Transverse colon (tissue), 4 donors: ENCODE measurements at regions not wholly inside any gene's neighbourhood (a gene's known extent, or its start where the extent isn't known, plus 50 kb on each side); places are given as distances from the start of the nearest gene placed in this dataset.

Experiments
- DNase-seq: peaks from one replicate; pipeline ENCODE4 v3.0.0-alpha.2; 2019
- H3K27ac ChIP-seq, 4 donors: fragments of 200-600 bp; sonication (generic); 2 replicates each; pipeline ENCODE4 v1.5.1; 2016 to 2018; ENCODE audit warnings: inconsistent platforms in 4 of 4
- H3K27me3 ChIP-seq: fragments of 200-600 bp; sonication (generic); 2 replicates; pipeline ENCODE4 v1.5.1; 2017; ENCODE audit warnings: inconsistent platforms
- H3K36me3 ChIP-seq, 4 donors: fragments of 200-600 bp; sonication (generic); 2 replicates each; pipeline ENCODE4 v1.5.1; 2017 to 2019; ENCODE audit warnings: inconsistent platforms in 4 of 4
- H3K4me1 ChIP-seq, 4 donors: fragments of 200-600 bp; sonication (generic); 2 replicates each; pipeline ENCODE4 v1.5.1; 2017 to 2020; ENCODE audit warnings: inconsistent platforms in 4 of 4
- H3K4me3 ChIP-seq, 4 donors: fragments of 200-600 bp; sonication (generic); 1 replicate in 1 of 4; 2 replicates in 3 of 4; pipeline versions ENCODE4 v1.5.1 to v1.6.1; 2017 to 2019; ENCODE audit warnings: inconsistent platforms in 4 of 4
- H3K9me3 ChIP-seq, 2 donors: fragments of 200-600 bp; sonication (generic); 2 replicates each; pipeline ENCODE4 v1.5.1; 2017 to 2019; ENCODE audit warnings: inconsistent platforms in 2 of 2
- CTCF ChIP-seq, 5 experiments: fragments of 200-600 bp in 3 of 5; fragments of 450-650 bp in 2 of 5; sonication (generic) in 3 of 5; IDR thresholded peaks; 1 replicate in 2 of 5; 2 replicates in 3 of 5; pipeline ENCODE4 v1.5.1; 2016 to 2017; ENCODE audit warnings: antibody characterized with exemption in 5 of 5, inconsistent platforms in 3 of 5, mild to moderate bottlenecking in 2 of 5, moderate library complexity in 1 of 5
- EP300 ChIP-seq: sonication (generic); formaldehyde crosslinking; IDR thresholded peaks from one replicate; pipeline ENCODE4 v1.6.1; 2017; ENCODE audit warnings: antibody characterized with exemption, low read depth
- POLR2A ChIP-seq: fragments of 450-650 bp; IDR thresholded peaks from one replicate; pipeline ENCODE4 v1.6.1; 2016; ENCODE audit warnings: antibody characterized with exemption, mild to moderate bottlenecking, moderate library complexity
- POLR2AphosphoS5 ChIP-seq, 3 donors: sonication (generic); formaldehyde crosslinking; IDR thresholded peaks; one replicate each; pipeline ENCODE4 v1.6.1; 2016; ENCODE audit warnings: antibody characterized with exemption in 3 of 3
- WGBS, 2 donors: methylation state at CpG; one replicate each; pipeline ENCODE4 v1.1.5; 2018; ENCODE audit warnings: low coverage in 1 of 2; 5-methylcytosine and 5-hydroxymethylcytosine counted together
- in situ Hi-C, 4 donors: fragments of 200-750 bp; cut with MboI; loops; one replicate each; pipeline versions ENCODE4 v1.15.0 to v1.15.1; 2017; ENCODE audit warnings: low sequenced_read_pairs in 3 of 4, low pct_ligation_motif_present in 1 of 4, low pct_unique_long_range_greater_than_20kb in 1 of 4
- intact Hi-C: fragments of 100-400 bp; cut with DNase I; formaldehyde crosslinking; loops from one replicate; pipeline ENCODE4 v1.15.1; 2023; ENCODE audit warnings: low total_unique reads

DNA sequence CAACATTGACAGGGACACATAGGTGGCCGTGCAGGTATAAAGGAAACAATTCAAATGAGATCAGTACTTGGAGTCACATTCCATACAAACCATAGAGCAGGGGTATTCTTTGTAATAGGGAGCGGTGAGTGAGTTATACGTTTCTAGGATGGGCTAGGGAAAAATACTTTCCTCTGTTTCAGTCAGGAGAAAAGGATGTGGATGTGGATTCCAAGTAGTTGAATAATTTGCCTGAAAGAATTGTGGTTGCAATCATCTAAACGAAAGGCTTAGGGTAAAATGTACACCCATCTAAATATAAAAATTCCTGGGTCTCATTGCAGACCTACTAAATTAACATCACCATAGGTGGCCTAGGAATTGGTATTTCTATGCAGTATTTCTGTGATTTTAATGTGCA, 270.7 kb upstream of the IGFBP3 start:
- Histone ChIP-seq H3K9me3 (peaks cover 0 to 3% of the 10 kb centered on the region in 2 donors), H3K4me1 (no peaks in the 10 kb centered on the region), H3K4me3 (no peak overlapping the region), H3K27me3 (no peaks in the 10 kb centered on the region), H3K27ac (no peak overlapping the region), H3K36me3 (no peaks in the 10 kb centered on the region)
- intact Hi-C loops (no loop called here), in situ Hi-C loops (no loop called here)
- TF ChIP-seq POLR2AphosphoS5 (IDR thresholded peaks at IDR 0.05) (no peak), EP300 (no peak), POLR2A (no peak), CTCF (IDR thresholded peaks at IDR 0.05) (no peak)
- WGBS, 2 donors, result 75 to 81% methylated on average over 4 of the region's 4 CpGs
- DNase-seq, result no peak

DNA sequence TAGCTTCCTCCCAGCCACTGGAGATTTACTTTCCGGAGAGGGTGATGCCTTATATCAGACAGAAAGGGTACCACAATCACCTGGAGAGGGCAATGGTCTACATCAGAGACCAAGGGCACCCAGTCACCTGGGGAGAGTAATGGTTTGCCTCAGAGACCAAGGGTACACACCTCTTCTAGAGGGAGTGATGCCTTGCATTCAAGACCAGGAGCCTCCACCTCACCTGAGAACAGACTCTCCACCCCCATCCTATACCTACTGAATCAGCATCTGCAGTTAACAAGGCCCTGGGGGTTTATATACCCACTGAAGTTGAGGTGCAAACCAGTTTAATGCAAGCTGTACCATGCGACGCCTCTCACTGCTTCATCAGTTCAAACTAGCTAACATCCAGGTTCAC, 270.2 kb upstream of the IGFBP3 start:
- WGBS, 2 donors, result 94 to 100% methylated on average over 2 to 3 of the region's 3 CpGs
- intact Hi-C loops (no loop called here), in situ Hi-C loops (no loop called here)
- DNase-seq, result no peak
- H3K36me3 ChIP-seq, result no peaks in the 10 kb centered on the region
- H3K27me3 ChIP-seq, result no peaks in the 10 kb centered on the region
- no peak overlapping the region for H3K4me3 ChIP-seq
- H3K9me3 ChIP-seq, result peaks cover 0 to 3% of the 10 kb centered on the region in 2 donors
- TF ChIP-seq POLR2AphosphoS5 (IDR thresholded peaks at IDR 0.05) (no peak), CTCF (IDR thresholded peaks at IDR 0.05) (no peak), POLR2A (no peak), EP300 (no peak)
- no peaks in the 10 kb centered on the region for H3K4me1 ChIP-seq
- H3K27ac ChIP-seq, result no peak overlapping the region

GRCh38 chr7:46189255-46189790, 268.3 kb upstream of the IGFBP3 start:
- TF ChIP-seq POLR2AphosphoS5 (IDR thresholded peaks at IDR 0.05) (no peak), EP300 (no peak), POLR2A (no peak), CTCF (IDR thresholded peaks at IDR 0.05) (no peak)
- in situ Hi-C loops (no loop called here), intact Hi-C loops (no loop called here)
- DNase-seq, result no peak
- Histone ChIP-seq H3K4me1 (no peaks in the 10 kb centered on the region), H3K4me3 (no peak overlapping the region), H3K27ac (no peak overlapping the region), H3K36me3 (no peaks in the 10 kb centered on the region), H3K27me3 (no peaks in the 10 kb centered on the region), H3K9me3 (no peaks in the 10 kb centered on the region)
- 80% methylated on average over 2 to 4 of the region's 4 CpGs for WGBS, 2 donors

DNA sequence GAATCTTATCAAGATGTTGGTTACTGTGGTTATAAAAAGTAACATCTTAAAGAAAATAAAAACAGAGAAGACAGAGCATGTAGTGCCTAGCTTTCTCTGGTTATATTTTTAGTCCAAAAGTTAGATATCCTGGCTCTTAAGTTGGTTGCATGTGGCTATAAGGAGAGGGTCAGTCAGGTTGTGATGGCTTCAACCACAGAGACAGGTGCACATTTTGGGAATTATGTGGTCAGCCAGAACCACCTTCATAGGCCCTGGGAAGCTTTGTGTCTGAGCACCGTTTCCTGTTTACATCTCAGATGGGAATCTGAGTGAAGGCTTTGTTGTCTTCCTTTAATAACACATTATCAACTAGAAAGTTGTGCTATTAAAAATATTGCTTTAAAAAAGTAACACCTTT, 265.1 kb upstream of the IGFBP3 start:
- no peak overlapping the region for H3K27ac ChIP-seq
- no peaks in the 10 kb centered on the region for H3K4me1 ChIP-seq
- H3K36me3 ChIP-seq, result no peaks in the 10 kb centered on the region
- 67% methylated on average over 1 of the region's 1 CpG; no CpG with 5 or more reads in 1 of the 2 donors for WGBS, 2 donors
- in situ Hi-C loops (no loop called here), intact Hi-C loops (no loop called here)
- TF ChIP-seq POLR2AphosphoS5 (IDR thresholded peaks at IDR 0.05) (no peak), EP300 (no peak), POLR2A (no peak), CTCF (IDR thresholded peaks at IDR 0.05) (no peak)
- no peaks in the 10 kb centered on the region for H3K9me3 ChIP-seq
- no peak for DNase-seq
- no peak overlapping the region for H3K4me3 ChIP-seq
- H3K27me3 ChIP-seq, result no peaks in the 10 kb centered on the region
